Endothelial cell of umbilical vein (primary cell): ENCODE measurements at regions not wholly inside any gene's neighbourhood (a gene's known extent, or its start where the extent isn't known, plus 50 kb on each side); places are given as distances from the start of the nearest gene placed in this dataset.

Experiments
- EZH2 ChIP-seq: IDR thresholded peaks from 2 replicates; pipeline ENCODE4 v1.6.1; 2012; ENCODE audit warnings: borderline replicate concordance, low read depth, mild to moderate bottlenecking, moderate library complexity, low read length, inconsistent platforms; ENCODE audit not compliant: severe bottlenecking
- MAX ChIP-seq: IDR thresholded peaks from 2 replicates; pipeline ENCODE4 v1.6.1; 2011; ENCODE audit not compliant: insufficient read depth, insufficient read length
- MYC ChIP-seq: IDR thresholded peaks from one replicate; pipeline ENCODE4 v1.6.1; 2011; ENCODE audit warnings: mild to moderate bottlenecking, low read depth, low read length
- POLR2A ChIP-seq: IDR thresholded peaks from 2 replicates; pipeline ENCODE4 v1.6.1; 2012; ENCODE audit warnings: low read depth, mild to moderate bottlenecking, control low read depth, low read length
- POLR2AphosphoS5 ChIP-seq: IDR thresholded peaks from 2 replicates; pipeline ENCODE4 v1.6.1; 2012; ENCODE audit warnings: low read depth, mild to moderate bottlenecking, control low read depth, low read length, moderate library complexity; ENCODE audit not compliant: insufficient read depth
- TF ChIP-seq, protein P1 (sequence below), 2 donors: IDR thresholded peaks; 1 replicate in 1 of 2; 2 replicates in 1 of 2; pipeline ENCODE4 v1.5.1; 2011; ENCODE audit warnings: low read length in 2 of 2, mild to moderate bottlenecking in 2 of 2, moderate library complexity in 2 of 2, control low read depth in 1 of 2, inconsistent platforms in 1 of 2, low read depth in 1 of 2; ENCODE audit not compliant: insufficient read depth in 1 of 2; ENCODE audit errors: extremely low read depth in 1 of 2

DNA sequence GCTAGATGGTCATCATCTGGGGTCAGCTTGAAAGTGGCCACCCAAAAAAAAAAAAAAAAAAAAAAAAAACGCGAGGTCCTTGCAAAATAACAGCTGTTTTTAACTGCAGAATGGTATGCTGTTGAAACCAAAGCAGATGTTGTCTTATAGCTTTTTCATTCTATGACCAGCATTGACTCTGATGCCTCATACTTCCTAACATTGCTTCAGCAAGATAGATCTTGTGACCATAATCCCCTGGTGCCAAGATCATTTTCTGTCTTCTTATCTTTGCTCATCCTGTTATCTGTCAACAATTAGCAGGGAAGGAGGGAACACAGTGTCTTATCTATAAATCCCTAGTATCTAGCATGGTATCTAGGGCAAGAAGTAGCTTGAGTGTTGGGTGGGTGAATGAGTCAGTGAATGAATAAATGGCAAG, 181.5 kb downstream of the PLPP3 start:
- TF ChIP-seq POLR2A (no peak), MAX (no peak), POLR2AphosphoS5 (no peak), MYC (no peak), EZH2 (no peak)
- TF ChIP-seq, protein P1, sequence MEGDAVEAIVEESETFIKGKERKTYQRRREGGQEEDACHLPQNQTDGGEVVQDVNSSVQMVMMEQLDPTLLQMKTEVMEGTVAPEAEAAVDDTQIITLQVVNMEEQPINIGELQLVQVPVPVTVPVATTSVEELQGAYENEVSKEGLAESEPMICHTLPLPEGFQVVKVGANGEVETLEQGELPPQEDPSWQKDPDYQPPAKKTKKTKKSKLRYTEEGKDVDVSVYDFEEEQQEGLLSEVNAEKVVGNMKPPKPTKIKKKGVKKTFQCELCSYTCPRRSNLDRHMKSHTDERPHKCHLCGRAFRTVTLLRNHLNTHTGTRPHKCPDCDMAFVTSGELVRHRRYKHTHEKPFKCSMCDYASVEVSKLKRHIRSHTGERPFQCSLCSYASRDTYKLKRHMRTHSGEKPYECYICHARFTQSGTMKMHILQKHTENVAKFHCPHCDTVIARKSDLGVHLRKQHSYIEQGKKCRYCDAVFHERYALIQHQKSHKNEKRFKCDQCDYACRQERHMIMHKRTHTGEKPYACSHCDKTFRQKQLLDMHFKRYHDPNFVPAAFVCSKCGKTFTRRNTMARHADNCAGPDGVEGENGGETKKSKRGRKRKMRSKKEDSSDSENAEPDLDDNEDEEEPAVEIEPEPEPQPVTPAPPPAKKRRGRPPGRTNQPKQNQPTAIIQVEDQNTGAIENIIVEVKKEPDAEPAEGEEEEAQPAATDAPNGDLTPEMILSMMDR (IDR thresholded peaks at IDR 0.05; ENCODE audit: extremely low read depth in 1 of 2, insufficient read depth in 1 of 2, low read depth in 1 of 2, low read length in 2 of 2), result no peak
